GM12891 (cell line): ENCODE measurements at regions not wholly inside any gene's neighbourhood (a gene's known extent, or its start where the extent isn't known, plus 50 kb on each side); places are given as distances from the start of the nearest gene placed in this dataset.

Experiments
- DNase-seq: peaks from one replicate; pipeline ENCODE4 v3.0.0; 2011; ENCODE audit warnings: low spot score; ENCODE audit not compliant: insufficient read length
- FAIRE-seq: peaks from 2 replicates; lab custom pipeline; 2011; peaks lifted over from hg19 to GRCh38; lab: Jason Lieb, UNC
- PAX5 ChIP-seq: IDR thresholded peaks from 2 replicates; pipeline ENCODE4 v1.6.1; 2011; ENCODE audit warnings: low read length, moderate library complexity, mild to moderate bottlenecking; ENCODE audit not compliant: insufficient read depth, severe bottlenecking
- POLR2A ChIP-seq: IDR thresholded peaks from 2 replicates; pipeline ENCODE4 v1.6.1; 2011; ENCODE audit warnings: low read depth, low read length, control low read depth
- POLR2AphosphoS5 ChIP-seq: IDR thresholded peaks from 2 replicates; pipeline ENCODE4 v1.6.1; 2011; ENCODE audit warnings: low read depth, low read length, control low read depth
- POU2F2 ChIP-seq: IDR thresholded peaks from 2 replicates; pipeline ENCODE4 v1.6.1; 2011; ENCODE audit warnings: low read depth, mild to moderate bottlenecking, control low read depth, low read length, moderate library complexity
- SPI1 ChIP-seq: IDR thresholded peaks from 2 replicates; pipeline ENCODE4 v1.6.1; 2011; ENCODE audit warnings: low read depth, low read length, control low read depth
- TAF1 ChIP-seq: IDR thresholded peaks from 2 replicates; pipeline ENCODE4 v1.6.1; 2011; ENCODE audit warnings: low read depth, low read length, control low read depth

DNA sequence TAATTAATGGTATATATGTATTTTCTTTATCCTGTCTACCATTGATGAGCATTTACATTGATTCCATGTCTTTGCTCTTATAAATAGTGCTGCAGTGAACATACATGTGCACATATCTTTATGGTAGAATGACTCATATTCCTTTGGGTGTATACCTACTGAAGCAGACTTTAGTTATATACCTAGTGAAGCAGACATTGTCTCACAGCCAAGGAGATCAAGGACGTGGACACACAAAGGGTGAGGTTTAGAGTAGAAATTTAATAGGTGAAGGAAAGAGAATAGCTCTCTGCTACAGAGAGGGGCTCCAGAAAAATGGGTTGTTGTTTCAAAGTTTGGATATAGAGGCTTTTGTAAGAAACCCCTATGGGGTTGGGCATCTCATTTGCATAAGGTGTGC lies 700.3 kb downstream of the CDH11 start:
- no peak for TF ChIP-seq POLR2AphosphoS5
- TF ChIP-seq SPI1, result no peak
- TF ChIP-seq TAF1, result no peak
- no peak for TF ChIP-seq POU2F2
- no peak for TF ChIP-seq POLR2A
- no peak for TF ChIP-seq PAX5
- FAIRE-seq (no peak), DNase-seq (no peak)

DNA sequence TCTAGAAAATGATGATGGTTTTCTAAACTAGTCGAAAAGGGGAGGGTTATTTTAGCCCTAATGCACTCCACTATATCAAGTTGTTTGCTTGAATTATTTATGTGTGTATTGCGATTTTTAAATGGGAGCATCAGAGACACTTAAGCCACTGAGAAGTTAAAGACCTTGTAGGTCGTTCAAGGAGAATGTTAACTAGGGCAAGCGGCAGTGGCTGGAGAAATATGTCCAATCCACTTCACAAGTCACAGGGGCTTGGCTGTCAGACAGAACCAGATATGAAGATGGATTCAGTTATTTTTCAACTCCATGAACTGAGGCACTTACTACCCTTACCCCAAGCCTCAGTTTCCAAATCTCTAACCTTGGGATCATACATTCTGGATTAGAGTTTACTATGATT lies 702.0 kb downstream of the CDH11 start:
- FAIRE-seq (no peak), DNase-seq (no peak)
- TF ChIP-seq SPI1 (no peak), POU2F2 (no peak), POLR2A (no peak), PAX5 (no peak), POLR2AphosphoS5 (no peak), TAF1 (no peak)

DNA sequence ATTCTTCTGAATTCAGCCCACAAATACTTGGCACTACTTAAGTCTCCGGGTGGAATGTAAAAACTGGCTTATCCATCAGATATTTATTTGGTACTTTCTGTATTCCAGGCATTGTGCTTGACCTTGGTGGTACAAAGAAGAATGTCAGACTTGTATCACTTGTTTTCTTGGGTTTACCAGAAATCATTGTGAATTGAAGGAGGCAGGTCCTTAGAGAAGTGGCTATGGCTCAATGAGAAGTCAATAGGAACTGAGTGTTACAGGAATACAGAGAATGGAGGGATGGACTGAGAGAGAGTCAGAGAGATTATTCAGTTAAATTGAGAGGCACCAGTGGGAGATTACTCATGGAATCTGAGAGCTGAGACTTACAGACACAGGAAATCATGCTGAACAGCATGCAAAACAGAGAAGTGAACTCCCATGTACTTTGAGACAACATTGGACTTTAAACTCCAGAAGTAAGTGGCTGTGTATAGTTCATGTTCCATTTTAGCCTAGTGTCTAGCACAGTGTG lies 704.1 kb downstream of the CDH11 start:
- no peak for DNase-seq
- no peak for TF ChIP-seq POU2F2
- no peak for FAIRE-seq

DNA sequence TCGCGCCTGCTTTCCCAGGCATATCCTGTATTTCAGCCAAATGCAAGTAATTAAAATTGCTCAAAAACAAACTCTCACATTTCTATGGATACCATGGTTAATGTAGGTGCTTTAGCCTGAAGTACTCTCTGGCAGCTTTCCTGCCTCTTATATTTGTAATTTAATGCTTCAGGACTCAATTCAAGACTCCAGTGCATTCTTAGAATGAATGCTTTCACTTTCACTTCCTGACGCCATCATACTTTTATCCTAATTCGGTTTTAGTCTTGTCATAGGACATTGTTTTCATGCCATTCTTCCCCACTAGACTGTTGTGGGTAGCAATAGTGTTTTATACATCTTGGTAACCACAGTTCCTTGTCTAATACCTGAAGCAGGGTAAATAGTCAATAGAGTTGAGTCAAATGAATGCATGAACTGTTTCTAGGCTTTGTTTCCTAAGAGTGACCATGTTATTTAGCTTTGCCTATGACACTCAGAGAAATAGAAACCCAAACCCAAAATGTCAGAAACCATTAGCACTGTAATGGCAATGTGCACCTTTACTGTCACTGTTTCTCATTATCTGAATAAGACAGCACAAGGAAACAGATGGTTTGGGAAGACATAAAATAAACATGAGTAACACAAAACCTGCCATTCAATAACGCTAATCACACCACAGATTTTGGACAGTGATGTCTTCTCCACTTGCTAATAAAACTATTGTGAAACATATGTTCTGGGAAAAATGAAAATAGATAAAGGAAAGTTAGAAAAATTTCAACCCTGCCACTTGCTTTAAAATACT lies 705.5 kb downstream of the CDH11 start:
- DNase-seq (no peak), FAIRE-seq (peak; percentile 23)
- TF ChIP-seq PAX5, result no peak
- TF ChIP-seq SPI1, result peak; percentile 61
- no peak for TF ChIP-seq POLR2AphosphoS5
- no peak for TF ChIP-seq TAF1
- no peak for TF ChIP-seq POLR2A
- no peak for TF ChIP-seq POU2F2

DNA sequence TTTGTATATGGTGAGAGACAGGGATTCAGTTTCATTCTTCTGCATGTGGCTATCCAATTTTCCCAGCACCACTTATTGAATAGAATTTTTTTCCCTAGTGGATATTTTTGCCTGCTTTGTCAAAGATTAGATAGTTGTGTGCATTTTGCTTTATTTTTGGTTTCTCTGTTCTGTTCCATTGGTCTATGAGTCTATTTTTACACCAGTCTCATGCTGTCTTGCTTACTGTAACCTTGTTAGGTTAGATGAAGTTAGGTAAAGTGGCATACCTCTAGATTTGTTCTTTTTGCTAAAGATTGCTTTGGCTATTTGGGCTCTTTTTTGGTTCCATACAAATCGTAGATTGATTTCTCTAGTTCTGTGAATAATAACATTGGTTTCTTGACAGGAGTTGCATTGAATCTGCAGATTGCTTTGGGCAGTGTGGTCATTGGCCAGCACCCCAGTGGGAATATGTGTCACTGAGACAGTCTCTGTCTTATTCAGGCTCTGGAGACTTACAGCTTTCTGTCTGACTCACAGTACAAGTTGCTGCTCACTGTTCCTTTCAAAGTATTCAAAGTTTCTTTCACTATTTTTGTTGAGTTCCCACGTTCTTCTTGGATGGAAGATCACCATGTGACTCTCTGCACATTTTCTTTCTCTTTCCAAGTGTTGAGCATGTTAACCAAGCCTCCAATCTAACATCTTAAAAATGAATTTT lies 709.1 kb downstream of the CDH11 start:
- no peak for DNase-seq
- FAIRE-seq, result no peak
- TF ChIP-seq POLR2A (no peak), PAX5 (no peak), SPI1 (no peak), POLR2AphosphoS5 (no peak), POU2F2 (no peak), TAF1 (no peak)

DNA sequence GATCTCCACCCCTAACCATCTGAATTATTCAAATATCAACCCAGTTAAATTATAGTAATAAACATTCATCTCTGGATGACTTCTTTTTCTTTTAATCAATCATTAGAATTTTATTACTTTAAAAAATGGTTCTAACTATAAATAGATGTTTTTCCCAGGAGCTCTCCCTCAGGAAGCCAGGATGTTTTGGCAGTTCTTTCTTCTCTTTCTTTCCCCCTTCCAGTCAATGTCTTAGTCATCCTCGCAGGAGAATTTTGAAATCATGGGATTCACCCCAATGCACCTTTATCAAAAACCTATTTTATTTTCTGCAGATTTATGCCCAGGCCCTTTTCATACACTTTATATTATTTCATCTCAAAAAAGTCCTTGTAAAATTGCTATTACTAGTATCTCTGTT lies 711.6 kb downstream of the CDH11 start:
- no peak for FAIRE-seq
- TF ChIP-seq SPI1 (no peak), PAX5 (no peak), TAF1 (no peak), POLR2AphosphoS5 (no peak), POU2F2 (no peak), POLR2A (no peak)

DNA sequence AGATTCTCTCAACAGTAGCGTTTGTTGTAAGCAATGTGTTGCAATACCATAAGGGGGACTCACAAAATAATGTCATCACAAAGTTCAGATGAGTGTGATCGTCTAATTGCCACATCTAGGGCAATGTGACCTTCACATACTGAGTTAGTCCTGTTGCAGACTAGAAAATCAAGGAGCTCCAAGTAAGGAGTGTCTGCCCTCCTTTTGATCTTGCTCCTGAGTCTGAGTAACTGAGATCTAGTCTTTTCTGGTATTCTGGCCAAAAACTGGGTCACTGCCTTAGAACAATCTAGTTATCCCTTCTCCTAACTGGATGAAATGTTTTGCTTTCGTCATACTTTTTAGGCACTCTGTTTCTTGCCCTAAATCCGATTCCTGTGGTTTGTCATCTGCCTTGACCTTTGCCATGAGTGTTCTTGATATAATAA lies 712.1 kb downstream of the CDH11 start:
- DNase-seq (no peak), FAIRE-seq (no peak)
- TF ChIP-seq POLR2A, result no peak
- no peak for TF ChIP-seq POU2F2
- no peak for TF ChIP-seq PAX5
- TF ChIP-seq TAF1, result no peak
- no peak for TF ChIP-seq POLR2AphosphoS5
- no peak for TF ChIP-seq SPI1

More for the DNA sequence above, 711.6 kb downstream of the CDH11 start:
- DNase-seq, result no peak

DNA sequence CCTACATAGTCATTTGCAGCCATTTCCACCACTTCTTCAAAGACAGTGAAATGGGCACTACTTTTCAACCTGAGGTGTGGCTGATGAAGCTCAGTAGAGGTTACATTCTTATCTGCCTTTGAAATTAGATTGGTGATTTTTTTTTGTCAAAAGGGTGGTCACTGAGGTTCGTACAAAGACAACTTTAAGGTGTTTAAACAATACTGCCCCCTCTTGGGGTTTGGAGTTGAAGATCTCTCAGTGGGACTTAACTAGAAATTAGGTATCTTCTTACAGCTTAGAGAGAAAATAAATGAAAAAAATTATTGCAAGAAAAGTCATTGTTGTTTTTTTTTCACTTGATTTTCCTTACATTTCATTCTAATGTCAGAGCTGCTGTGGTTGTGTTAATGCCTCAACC lies 713.2 kb downstream of the CDH11 start:
- FAIRE-seq (no peak), DNase-seq (no peak)

DNA sequence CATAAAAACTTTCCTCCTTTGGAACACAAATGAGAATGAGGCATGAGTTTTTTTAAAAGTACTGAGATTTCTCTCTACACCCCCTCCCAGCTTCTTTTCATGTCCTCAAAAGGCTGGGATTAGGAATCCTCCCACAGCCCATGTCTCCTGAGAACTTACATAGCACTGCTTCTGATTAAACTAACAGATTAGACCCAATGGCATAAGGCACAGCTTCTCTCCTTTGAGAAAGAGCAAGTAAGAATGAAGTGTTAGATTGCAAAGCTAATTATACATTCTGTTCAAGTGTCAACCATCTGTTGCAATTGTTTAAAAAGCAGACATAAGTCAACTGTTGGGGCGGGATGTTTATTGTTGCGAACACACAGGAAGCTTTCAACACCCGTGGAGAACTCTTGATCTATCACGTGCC lies 715.1 kb downstream of the CDH11 start:
- FAIRE-seq (no peak), DNase-seq (no peak)
- TF ChIP-seq TAF1 (no peak), PAX5 (no peak), POLR2A (no peak), POU2F2 (no peak), POLR2AphosphoS5 (no peak), SPI1 (no peak)

More for the DNA sequence above, 713.2 kb downstream of the CDH11 start:
- no peak for TF ChIP-seq POLR2AphosphoS5
- no peak for TF ChIP-seq PAX5
- no peak for TF ChIP-seq TAF1
- TF ChIP-seq POLR2A, result no peak
- no peak for TF ChIP-seq SPI1
- TF ChIP-seq POU2F2, result no peak
